Fibroblast of lung (primary cell): ENCODE measurements at regions not wholly inside any gene's neighbourhood (a gene's known extent, or its start where the extent isn't known, plus 50 kb on each side); places are given as distances from the start of the nearest gene placed in this dataset.

Experiments used
- DNase-seq, 2 donors: peaks; one replicate each; pipeline versions ENCODE4 v3.0.0 to v3.0.0-alpha.2; 2010; ENCODE audit warnings: low read depth in 2 of 2
- H2AFZ ChIP-seq: 2 replicates; pipeline ENCODE4 v1.5.1; 2012; ENCODE audit warnings: low read length, control low read depth, inconsistent platforms
- H3K27ac ChIP-seq: 2 replicates; pipeline ENCODE4 v1.5.1; 2011; ENCODE audit warnings: low read length, control low read depth; ENCODE audit not compliant: insufficient read depth
- H3K27me3 ChIP-seq: 2 replicates; pipeline ENCODE4 v1.5.1; 2011; ENCODE audit warnings: mild to moderate bottlenecking, low read length; ENCODE audit not compliant: control insufficient read depth, insufficient read depth
- H3K36me3 ChIP-seq: 2 replicates; pipeline ENCODE4 v1.5.1; 2011; ENCODE audit warnings: low read length; ENCODE audit not compliant: control insufficient read depth, insufficient read depth
- H3K4me1 ChIP-seq: 2 replicates; pipeline ENCODE4 v1.5.1; 2011; ENCODE audit warnings: low read length; ENCODE audit not compliant: control insufficient read depth, insufficient read depth; ENCODE audit errors: extremely low read depth
- H3K4me2 ChIP-seq: 2 replicates; pipeline ENCODE4 v1.5.1; 2011; ENCODE audit warnings: low read length, control low read depth; ENCODE audit not compliant: insufficient read depth; ENCODE audit errors: extremely low read depth
- H3K4me3 ChIP-seq, 4 experiments: fragments of 200-600 bp in 1 of 4; sonication (generic) in 1 of 4; replicated peaks in 1 of 4; 2 replicates each; pipeline ENCODE4 v1.5.1; 2011 to 2016; ENCODE audit warnings: low read length in 4 of 4, low read depth in 3 of 4, mild to moderate bottlenecking in 3 of 4, control low read depth in 2 of 4, inconsistent platforms in 1 of 4, mixed read lengths in 1 of 4; ENCODE audit not compliant: insufficient read depth in 1 of 4; ENCODE audit errors: control extremely low read depth in 1 of 4
- H3K79me2 ChIP-seq: 2 replicates; pipeline ENCODE4 v1.5.1; 2012; ENCODE audit warnings: mild to moderate bottlenecking, low read length, inconsistent platforms; ENCODE audit not compliant: control insufficient read depth, insufficient read depth
- H3K9ac ChIP-seq: 2 replicates; pipeline ENCODE4 v1.5.1; 2011; ENCODE audit warnings: mild to moderate bottlenecking, low read length, control low read depth; ENCODE audit not compliant: insufficient read depth
- H3K9me3 ChIP-seq: 2 replicates; pipeline ENCODE4 v1.5.1; 2012; ENCODE audit warnings: low read depth, low read length; ENCODE audit not compliant: control insufficient read depth, insufficient read depth
- H4K20me1 ChIP-seq: 2 replicates; pipeline ENCODE4 v1.5.1; 2011; ENCODE audit warnings: low read length; ENCODE audit not compliant: control insufficient read depth, insufficient read depth; ENCODE audit errors: extremely low read depth
- EZH2 ChIP-seq: IDR thresholded peaks from 2 replicates; pipeline ENCODE4 v1.5.1; 2012; ENCODE audit warnings: low read length, control low read depth, mild to moderate bottlenecking; ENCODE audit errors: missing control alignments
- TF ChIP-seq, protein P1 (sequence below), 2 donors: IDR thresholded peaks in 1 of 2; conservative IDR thresholded peaks in 1 of 2; 1 replicate in 1 of 2; 2 replicates in 1 of 2; pipeline ENCODE4 v1.5.1; 2011 to 2012; ENCODE audit warnings: low read length in 2 of 2, control low read depth in 1 of 2, inconsistent platforms in 1 of 2, low read depth in 1 of 2, mild to moderate bottlenecking in 1 of 2

DNA sequence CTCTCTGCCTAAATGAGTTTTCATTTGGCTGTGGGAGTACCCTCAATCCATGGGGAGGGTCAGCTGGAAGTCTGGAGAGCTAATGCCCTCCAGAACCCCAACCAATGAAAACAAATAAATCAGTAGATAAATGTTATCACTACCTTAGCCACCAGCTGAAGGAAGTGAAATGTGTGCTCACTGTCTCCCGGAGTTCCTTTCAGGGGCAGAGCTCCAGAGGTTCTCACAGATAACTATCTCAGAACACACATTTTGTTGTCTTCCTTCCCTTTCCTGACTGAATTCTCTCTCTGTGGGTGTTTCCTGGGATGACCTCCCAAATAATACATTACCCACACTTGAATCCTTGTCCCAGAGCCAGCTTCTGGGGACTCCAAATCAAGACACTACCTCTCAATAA, 779.6 kb downstream of the DIAPH3 start:
- no peak for DNase-seq
- H3K4me3 ChIP-seq, result no peak overlapping the region
- H3K4me2 ChIP-seq, result no peak overlapping the region
- no peak overlapping the region for H3K9ac ChIP-seq
- no peaks in the 10 kb centered on the region for H3K9me3 ChIP-seq
- no peaks in the 10 kb centered on the region for H4K20me1 ChIP-seq
- TF ChIP-seq, protein P1, sequence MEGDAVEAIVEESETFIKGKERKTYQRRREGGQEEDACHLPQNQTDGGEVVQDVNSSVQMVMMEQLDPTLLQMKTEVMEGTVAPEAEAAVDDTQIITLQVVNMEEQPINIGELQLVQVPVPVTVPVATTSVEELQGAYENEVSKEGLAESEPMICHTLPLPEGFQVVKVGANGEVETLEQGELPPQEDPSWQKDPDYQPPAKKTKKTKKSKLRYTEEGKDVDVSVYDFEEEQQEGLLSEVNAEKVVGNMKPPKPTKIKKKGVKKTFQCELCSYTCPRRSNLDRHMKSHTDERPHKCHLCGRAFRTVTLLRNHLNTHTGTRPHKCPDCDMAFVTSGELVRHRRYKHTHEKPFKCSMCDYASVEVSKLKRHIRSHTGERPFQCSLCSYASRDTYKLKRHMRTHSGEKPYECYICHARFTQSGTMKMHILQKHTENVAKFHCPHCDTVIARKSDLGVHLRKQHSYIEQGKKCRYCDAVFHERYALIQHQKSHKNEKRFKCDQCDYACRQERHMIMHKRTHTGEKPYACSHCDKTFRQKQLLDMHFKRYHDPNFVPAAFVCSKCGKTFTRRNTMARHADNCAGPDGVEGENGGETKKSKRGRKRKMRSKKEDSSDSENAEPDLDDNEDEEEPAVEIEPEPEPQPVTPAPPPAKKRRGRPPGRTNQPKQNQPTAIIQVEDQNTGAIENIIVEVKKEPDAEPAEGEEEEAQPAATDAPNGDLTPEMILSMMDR (conservative IDR thresholded peaks at IDR 0.05 in 1 of 2, IDR thresholded peaks at IDR 0.05 in 1 of 2; ENCODE audit: low read depth in 1 of 2, low read length in 2 of 2), result no peak
- no peak for TF ChIP-seq EZH2
- no peak overlapping the region for H3K27ac ChIP-seq
- H3K79me2 ChIP-seq, result no peaks in the 10 kb centered on the region
- H3K27me3 ChIP-seq, result no peaks in the 10 kb centered on the region
- no peaks in the 10 kb centered on the region for H3K36me3 ChIP-seq
- H2AFZ ChIP-seq, result no peak overlapping the region
- no peaks in the 10 kb centered on the region for H3K4me1 ChIP-seq

DNA sequence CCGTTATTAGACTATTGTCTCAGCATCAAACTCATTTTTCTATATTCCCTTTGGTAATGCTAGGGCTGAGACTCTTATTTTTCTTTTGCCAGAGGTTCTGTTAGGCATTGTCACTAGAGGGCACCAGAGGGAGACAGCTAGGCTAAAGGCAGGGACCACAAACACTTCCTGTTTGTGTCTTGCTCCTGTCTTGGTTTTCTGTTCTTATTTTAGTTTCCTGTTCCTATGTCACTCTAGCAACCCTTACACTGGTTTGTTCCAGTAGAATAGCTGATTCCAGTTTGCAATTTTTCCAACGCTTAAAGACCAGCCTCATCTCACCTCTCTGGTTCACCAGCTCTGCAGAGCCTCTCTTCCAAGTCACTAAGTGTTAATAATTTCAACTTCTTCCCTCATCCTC, 772.0 kb downstream of the DIAPH3 start:
- Histone ChIP-seq H3K9ac (no peak overlapping the region), H3K4me2 (no peak overlapping the region), H3K79me2 (no peaks in the 10 kb centered on the region), H3K9me3 (no peaks in the 10 kb centered on the region), H4K20me1 (no peaks in the 10 kb centered on the region), H3K4me3 (no peak overlapping the region), H3K27ac (no peak overlapping the region), H3K4me1 (no peaks in the 10 kb centered on the region), H2AFZ (peak overlapping the region; percentile 79), H3K36me3 (no peaks in the 10 kb centered on the region), H3K27me3 (no peaks in the 10 kb centered on the region)
- DNase-seq, result peak; percentile 56 to 84
- TF ChIP-seq EZH2, result no peak
- TF ChIP-seq, protein P1 (conservative IDR thresholded peaks at IDR 0.05 in 1 of 2, IDR thresholded peaks at IDR 0.05 in 1 of 2; ENCODE audit: low read depth in 1 of 2, low read length in 2 of 2), result peak; percentile 92 to 97

DNA sequence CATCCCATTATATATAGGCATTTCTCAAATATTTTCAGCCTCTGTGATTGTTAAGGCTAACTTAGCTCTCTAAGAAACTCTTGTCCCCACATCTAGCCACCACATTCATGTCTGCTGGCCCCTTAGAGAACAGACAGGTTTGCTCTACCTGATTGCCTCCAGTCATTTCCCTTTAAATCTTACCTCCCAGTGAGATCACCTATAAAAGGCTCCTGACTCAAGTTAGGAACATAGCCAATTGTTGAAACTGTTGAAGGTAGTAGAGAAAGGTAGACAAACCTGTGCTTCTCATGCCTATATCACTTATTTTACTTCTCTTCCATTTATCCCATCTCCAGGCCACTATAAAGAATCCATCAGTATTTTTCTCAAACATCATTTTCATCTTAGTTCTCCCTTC, 771.4 kb downstream of the DIAPH3 start:
- Histone ChIP-seq H3K4me2 (no peak overlapping the region), H3K27ac (no peak overlapping the region), H4K20me1 (no peaks in the 10 kb centered on the region), H3K9ac (no peak overlapping the region), H2AFZ (no peak overlapping the region), H3K27me3 (no peaks in the 10 kb centered on the region), H3K9me3 (no peaks in the 10 kb centered on the region), H3K4me1 (no peaks in the 10 kb centered on the region), H3K36me3 (no peaks in the 10 kb centered on the region), H3K79me2 (no peaks in the 10 kb centered on the region), H3K4me3 (no peak overlapping the region)
- no peak for TF ChIP-seq EZH2
- TF ChIP-seq, protein P1 (conservative IDR thresholded peaks at IDR 0.05 in 1 of 2, IDR thresholded peaks at IDR 0.05 in 1 of 2; ENCODE audit: low read depth in 1 of 2, low read length in 2 of 2), result no peak
- no peak for DNase-seq
